Fibroblast of skin of left quadriceps (primary cell): ENCODE measurements at regions not wholly inside any gene's neighbourhood (a gene's known extent, or its start where the extent isn't known, plus 50 kb on each side); places are given as distances from the start of the nearest gene placed in this dataset.
"Not testable (repeated sequence)": the region's sequence is repeated elsewhere in the genome, so short reads cannot be mapped to it uniquely, and the experiment has no call there.

Source experiments
- DNase-seq, 2 experiments: peaks; one replicate each; pipeline ENCODE4 v3.0.0-alpha.2; 2013; ENCODE audit warnings: low read depth in 2 of 2

DNA sequence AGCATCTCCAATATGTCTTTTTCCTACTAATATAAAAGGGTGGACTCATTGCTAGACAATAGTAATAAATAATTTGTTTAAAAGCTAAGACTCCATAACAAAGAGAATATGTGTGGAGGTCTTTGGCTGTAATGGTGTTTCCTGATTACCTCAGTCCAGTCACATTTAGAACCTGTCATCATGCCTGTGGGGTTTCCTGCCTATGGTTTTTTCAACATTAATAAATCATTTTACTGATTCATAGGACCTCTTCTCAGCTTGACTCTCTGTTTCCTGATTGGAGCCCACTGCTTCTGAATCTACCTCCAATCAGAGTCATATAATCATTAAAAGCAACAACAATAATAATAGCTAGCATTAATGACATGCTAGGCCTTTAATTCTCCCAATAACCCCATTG is 52.4 kb upstream of the GNAI1 start:
- no peak for DNase-seq

DNA sequence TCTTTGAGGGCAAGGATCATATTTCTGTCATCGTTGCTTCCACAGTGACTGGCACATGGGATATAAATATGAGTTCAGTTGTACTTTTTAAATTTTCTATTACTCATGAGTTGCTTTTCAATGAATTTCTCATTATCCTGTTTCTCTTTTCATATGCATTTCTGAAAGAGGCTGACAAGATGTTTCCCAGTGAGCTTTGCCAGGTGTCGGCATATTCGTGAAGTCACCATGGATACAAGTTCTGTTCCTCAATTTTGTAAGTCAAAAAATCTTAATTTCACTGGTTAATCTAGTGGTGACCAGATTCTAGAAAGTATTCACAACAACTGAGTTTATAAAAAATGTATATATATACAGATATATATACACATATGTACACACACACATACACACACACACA is 55.7 kb upstream of the GNAI1 start:
- no peak for DNase-seq

DNA sequence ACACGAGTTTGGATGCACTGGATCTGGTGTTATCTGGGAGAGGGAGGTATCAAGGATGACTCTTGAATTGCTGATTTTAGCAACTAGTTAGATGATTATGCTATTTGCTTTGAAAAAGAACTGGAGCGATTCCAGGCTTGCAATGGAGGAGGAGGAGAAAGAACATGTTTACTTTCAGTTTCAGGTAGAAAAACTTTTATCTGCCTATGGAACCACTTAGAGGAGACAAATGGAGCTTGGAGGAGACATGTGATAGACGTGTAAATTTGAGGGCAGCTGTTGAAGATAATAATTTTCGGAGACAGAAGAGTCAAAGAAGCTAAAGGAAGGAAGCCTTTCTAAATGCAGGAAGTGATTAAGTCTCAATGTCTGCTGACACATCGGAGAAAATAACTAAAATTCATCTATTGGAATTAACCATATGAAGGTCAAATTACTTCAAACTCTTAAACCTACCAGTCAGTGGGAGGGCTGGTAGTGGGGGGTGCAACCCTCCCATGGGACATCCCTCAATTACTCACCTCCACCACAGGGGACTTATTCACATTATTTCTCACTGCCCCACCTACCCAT is 56.4 kb upstream of the GNAI1 start:
- no peak for DNase-seq

DNA sequence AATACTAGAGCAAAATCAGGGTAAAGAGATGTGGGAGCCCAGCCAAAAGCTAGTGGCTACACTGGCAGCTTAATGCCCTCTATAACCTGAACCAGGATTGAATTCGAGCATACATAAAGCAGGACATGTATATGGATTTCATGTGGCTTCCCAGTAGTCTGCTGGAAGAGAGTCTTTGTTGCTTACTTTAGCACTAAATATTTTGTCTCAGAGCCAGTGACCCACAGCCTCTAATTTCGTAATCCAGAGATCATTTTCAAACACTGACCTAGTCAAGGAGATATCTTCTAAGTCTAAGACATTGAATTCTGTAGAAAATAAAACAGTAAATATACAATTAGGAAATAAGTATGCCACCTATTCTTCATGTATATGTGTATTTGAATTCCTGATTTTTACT is 64.2 kb upstream of the GNAI1 start:
- DNase-seq, result no peak

DNA sequence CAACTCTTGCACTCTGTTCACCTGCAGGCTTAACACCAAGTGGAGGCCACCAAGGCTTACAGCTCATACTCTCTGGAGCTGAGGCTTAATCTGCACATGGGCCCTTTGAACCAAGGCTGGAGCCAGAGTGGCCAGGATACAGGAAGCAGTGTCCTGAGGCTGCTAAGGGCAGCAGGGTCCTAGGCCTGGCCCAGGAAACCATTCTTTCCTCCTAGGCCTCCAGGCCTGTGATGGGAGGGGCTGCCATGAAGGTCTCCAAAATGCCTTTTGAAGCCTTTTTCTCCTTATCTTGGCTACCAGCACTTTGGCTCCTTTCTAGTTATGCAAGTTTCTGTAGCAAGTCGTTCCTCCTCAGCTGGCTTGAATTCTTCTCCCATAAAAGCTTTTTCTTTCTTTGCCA is 68.0 kb upstream of the GNAI1 start:
- no peak for DNase-seq

DNA sequence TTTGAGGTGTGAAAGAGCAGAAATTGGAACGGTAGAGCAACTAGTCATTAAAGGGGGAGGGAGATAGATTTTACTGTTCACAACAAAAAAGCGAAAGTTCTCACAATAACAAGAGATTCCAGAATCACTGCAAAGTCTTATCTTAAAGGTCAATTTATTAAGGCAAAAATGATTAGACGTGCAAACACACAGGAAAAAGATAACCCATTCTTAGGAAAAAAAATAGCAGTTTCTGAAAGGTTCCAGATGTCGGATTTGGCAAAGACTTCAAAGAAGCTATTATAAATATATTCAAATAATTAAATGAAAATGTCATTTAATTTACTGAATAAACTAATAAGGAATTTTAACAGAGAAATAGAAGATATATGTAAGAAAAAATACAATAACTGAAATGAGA is 70.8 kb upstream of the GNAI1 start:
- no peak for DNase-seq

DNA sequence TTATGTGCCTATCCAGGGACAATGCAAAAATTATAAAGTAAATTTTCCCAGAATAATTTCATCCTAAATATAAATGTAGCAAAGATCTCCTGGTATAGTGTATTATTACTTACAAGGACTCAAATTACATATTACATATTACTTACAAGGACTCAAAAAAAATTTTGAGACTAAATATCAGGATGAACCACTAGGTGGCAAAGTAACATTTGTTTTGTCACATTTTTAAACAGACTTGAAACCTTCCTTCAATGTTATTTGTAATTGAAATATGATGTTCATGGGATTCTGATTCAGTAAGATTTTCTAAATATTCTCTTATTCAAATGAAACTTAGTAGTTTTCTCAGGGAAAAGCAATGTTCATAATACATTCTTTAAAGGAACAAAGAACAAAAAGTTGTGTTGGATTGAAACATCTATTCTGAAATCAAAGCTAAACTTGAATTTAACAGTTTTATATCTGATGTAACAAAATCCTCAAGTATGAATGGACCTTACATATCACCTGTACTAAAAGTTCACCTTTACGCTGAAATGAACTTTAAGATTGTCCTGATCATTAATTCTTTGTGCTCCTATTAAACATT is 74.3 kb upstream of the GNAI1 start:
- DNase-seq, result peak; percentile 55 to 57

DNA sequence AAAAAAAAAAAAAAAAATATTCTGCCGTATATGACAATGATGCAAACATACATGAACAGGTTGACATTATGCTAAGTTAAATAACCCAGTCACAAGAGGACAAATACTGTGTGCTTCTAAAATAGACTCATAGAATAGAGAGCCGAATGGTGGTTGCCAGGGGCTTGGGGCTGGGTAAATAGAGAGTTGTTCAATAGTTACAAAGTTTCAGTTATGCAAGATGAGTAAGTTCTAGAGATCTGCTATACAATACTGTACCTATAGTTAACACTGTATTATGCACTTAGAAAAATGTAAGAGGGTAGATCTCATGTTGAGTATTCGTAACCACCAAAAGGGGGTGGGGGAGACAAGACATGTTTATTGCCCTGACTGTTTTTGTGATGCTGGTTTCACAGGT is 77.1 kb upstream of the GNAI1 start:
- DNase-seq, result no peak

DNA sequence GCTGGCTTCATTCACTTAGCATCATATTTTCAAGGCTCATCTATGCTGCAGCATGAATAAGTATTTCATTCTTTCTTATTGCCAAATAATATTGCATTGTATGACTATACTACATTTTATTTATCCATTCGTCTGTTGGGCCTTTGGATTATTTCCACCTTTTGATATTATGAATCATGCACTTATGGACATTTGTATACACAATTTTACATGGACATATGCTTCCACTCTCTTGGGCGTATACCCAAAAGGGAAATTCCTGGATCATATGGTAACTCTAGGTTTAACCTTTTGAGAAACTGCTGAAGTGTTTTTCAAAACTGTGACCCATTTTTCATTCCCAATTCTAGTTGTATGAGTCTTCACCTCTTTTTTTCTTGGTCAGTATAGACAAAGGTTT is 80.3 kb upstream of the GNAI1 start:
- peak; percentile 70 to 71 for DNase-seq

DNA sequence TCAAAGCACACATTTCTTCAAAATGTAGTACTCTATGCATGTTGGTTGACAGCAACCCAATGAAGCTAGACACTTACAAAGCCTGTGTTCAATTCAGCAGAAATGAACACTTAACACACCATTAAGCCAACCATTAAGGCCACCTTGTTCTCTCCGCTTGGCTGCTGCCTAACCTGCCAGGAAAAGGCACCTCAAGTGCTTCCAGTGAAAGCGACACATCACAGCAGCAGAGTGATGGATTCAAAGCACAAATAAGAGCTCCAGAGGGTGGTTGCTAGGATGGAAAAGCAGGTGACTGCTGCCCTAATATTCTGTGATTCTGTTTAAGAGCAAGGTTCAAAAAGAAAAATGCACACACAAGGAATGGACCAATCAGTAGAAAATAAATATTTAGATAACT is 81.5 kb upstream of the GNAI1 start:
- no peak for DNase-seq

DNA sequence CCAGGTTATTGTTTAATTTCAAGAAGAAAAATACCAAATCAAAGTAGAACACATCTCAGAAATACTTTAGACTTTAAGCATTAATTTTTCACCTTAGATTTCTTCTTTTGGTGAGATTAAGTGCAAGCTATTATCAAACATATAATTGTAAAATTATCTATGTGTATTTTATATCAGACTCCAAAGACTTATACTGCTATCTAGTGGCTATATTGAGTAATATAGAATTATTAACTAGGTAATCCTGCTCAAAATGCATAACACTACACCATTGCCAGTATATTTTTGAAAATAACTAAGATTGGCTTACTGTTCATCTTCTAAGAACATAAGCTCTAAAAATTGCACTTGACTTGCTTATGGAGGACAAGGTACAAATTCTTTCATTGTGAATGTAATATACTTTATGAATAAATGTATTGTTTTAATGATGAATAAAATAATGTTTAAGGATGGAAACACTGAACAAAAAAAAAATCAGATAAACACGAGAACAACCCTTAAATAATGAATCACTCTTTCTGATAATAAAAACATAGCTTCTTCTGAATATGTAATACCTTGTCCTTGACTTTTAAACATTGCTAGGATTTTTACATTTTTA is 86.7 kb upstream of the GNAI1 start:
- DNase-seq, result no peak

DNA sequence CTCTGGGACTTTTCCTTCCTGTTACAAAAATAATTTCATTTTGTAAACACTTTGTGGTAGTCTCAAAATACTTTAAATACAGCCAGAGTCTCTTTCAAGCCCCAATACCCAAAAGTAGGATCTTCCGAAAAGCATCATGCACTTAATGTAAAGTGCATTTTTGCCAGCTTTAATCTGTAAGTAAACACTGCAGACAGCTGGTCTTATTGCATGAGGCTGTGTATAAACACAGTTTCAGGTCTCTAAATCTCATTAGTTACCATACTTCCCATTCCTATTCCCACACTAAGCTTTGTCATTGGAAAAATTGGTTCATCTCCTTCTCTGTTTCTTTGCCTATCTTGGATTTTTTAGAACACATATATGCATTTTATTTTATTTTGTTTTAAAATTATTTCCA is 87.6 kb upstream of the GNAI1 start:
- DNase-seq, result no peak

DNA sequence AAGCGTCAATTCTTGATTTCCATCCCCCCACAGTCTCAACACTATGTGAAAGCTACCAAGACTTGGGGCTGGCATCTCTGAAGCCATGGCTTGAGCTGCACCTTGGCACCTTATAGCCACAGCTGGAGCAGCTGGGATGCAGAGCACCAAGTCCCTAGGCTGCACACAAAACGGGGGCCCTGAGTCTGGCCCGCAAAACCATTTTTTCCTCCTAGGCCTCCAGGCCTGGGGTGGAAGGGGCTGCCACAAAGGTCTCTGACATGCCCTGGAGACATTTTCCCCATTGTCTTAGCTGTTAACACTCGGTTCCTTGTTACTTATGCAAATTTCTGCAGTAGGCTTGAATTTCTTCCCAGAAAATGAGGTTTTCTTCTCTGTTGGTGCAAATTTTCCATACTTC is 89.8 kb upstream of the GNAI1 start:
- no peak for DNase-seq

DNA sequence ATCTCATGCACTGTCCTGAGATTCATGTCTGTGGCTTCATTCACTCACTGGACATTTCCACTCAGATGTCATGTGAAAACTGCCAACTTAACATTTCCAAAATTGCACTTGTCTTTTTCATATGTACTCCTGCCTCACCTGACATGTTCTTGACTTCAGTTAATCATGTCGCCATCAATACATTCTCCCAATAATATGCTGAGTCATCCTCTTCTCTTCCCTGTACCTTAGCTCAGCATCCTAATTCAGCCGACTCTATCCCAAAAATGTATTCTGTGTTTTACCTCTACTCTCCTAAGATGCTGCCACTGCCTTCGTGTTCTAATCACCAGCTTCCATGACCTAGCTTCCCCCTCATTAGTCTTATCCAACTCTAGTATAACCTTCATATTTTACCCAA is 93.9 kb upstream of the GNAI1 start:
- DNase-seq, result no peak

DNA sequence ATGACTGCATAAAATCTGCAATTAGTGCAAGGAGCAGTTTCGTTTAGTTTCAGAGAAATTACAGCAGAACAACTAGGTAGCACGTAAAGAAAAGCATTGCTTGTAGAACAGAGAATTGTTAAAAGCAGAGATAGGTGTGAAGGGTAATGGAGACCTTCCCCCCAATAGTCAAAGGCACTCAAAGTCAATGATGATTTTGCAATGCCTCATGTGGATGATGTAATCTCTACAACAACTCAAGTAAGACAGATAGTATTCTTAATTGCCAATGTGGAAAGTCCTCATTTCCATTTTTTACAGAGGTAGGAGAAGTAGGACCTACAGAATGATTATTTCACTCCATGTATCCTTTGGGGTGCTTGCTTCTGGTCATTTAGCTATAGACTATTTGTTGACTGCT is 94.3 kb upstream of the GNAI1 start:
- no peak for DNase-seq

DNA sequence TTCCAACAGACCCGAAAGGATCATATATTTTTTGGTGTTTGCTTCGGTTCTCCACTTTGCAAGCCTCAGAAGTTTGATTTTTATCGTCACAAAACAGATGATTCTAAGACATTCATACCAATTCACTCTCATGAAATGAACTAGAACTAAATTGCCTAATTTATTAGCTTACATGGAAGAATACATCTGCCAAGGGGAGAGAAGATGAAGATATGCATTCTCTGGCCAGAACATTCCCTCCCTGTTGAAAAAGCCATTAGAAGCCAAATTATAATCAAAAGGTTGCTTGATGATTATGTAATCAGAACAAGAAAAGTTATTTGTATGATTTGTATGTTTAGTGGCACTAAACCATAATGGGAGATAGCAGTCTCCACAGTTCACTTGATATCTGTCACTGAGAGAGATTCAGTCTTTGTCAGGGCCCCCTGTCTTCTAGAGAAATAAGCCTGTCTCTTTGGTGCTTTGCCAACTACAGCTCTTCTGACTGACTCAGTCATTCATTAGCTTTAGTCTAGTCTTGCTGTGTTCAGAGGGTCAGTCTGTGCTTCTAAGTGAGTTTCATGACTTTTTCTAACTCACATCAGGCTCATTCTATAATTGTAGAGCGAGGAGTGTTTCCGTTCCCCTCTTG is 95.3 kb upstream of the GNAI1 start:
- no peak for DNase-seq

DNA sequence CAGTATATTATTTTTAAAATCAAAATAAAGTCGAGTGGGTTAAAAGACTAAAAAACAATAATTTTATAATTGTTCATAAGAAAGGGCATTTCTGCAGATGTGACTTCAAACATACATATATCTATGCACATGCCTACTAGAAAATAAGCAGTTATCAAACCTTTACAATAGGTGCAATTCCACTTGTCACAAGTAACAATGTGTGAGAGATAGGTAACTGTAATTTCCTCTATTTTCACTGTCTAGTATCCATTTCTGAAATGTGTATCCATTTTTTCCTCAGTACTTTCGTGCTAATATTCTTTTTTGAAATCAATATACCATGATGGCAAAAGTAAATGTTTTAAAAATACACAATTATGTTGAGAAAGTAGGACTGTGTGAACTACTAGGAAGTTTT is 96.9 kb upstream of the GNAI1 start:
- no peak for DNase-seq

DNA sequence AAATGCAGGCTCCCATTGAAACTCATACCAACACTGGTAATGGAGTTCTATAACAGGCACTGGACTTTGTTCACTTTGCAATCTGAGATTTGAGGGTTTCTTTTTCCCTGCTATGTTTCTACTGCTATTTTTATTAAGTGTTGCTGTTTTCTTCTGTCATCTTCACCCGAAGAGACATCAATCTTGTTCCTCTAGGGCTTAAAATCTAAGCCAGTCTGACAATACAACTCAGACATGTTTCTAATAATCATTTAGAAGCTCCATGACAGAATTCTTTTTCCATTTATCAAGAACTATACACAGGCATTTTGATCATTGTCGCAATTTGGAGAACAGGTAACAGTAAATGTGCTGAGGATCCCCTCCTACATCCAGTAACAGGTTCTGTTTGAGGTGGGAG is 98.5 kb upstream of the GNAI1 start:
- no peak for DNase-seq

DNA sequence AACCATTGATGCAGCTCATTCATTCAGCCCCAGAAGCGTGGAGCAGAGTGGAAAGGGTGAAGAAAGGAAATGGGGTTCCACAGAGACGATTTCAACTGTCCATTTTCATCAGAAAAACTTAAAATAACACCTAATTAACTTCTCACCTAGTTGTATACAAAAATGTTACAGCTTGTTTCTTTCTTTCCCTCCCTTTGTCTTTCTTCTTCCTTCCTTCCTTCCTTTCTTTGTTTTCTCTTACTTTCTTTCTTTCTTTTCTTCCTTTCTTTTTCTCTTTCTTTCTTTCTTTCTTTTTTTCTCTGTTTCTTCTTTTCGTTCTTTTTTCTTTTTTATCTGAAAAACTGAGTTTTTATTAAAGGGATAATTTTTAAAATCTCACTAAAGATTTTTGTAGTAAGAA is 105.9 kb upstream of the GNAI1 start:
- no peak for DNase-seq

DNA sequence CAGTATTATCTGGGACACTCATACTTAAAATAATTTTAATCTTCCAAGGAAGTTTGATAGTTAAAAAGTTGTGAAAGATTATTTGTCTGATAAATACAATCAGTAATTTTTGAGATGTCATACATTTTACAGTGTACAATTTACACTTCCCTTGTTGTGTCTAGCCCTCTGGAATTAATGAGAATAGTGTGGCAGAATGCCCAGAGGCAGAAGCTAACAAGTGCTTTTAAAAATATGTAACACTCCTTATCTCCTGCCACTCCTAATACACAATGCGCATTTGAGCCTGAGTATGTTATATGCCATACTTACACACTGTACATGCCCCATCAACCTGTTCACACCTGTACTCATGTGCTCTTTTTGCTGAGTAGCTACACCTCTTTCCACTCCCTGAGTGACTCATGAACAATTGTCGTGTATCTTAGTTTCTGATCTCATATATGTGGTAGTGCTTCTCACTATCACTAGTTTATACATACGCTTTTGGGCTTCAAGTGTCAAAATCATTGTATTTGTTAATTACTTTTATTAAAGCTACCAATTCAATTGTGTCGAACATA is 106.9 kb upstream of the GNAI1 start:
- no peak for DNase-seq

DNA sequence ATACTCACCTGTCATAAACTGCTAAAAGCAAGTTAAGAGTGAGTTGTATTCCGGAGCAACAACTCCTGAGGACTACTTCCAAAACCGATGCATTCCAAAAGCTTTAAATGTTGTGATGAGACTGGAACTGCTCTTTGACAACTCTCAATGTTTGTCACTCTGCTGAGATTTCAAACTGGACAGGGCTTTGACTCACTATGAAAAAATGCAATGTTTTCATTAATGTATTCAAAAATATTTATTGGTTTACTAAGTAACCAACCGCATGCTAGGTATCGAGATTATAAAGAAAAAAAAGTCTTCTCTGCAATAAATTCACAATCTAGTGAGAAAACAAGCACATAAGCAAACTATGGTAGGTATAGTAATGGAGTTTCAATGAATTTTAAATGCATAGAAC is 107.9 kb upstream of the GNAI1 start:
- DNase-seq, result no peak

DNA sequence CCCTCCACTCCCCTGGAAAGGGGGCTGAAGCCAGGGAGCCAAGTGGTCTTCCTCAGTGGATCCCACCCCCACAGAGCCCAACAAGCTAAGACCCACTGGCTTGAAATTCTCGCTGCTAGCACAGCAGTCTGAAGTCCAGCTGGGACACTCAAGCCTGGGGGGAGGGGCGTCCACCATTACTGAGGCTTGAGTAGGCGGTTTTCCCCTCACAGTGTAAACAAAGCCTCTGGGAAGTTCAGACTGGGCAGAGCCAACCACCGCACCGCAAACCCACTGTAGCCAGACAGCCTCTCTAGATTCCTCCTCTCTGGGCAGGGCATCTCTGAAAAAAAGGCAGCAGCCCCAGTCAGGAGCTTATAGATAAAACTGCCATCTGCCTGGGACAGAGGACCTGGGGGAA is 114.4 kb upstream of the GNAI1 start:
- DNase-seq, result not testable (repeated sequence)

DNA sequence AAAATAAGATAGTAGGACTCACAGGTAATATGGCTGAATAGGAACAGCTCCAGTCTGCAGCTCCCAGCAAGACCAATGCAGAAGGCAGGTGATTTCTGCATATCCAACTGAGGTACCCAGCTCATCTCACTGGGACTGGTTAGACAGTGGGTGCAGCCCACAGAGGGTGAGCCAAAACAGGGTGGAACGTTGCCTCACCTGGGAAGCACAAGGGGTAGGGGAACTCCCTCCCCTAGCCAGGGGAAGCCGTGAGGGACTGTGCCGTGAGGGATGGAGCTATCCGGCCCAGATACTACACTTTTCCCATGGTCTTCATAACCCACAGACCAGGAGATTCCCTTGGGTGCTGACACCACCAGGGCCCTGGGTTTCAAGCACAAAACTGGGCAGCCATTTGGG is 114.8 kb upstream of the GNAI1 start:
- DNase-seq, result not testable (repeated sequence)
